Mesodermal cell (in vitro differentiated cells): ENCODE measurements at regions not wholly inside any gene's neighbourhood (a gene's known extent, or its start where the extent isn't known, plus 50 kb on each side); places are given as distances from the start of the nearest gene placed in this dataset.

Experiments used
- H3K27ac ChIP-seq: 2 replicates; pipeline ENCODE4 v1.7.0; 2013; ENCODE audit warnings: mild to moderate bottlenecking, low read depth, low read length, moderate library complexity; ENCODE audit not compliant: severe bottlenecking
- H3K36me3 ChIP-seq: 2 replicates; pipeline ENCODE4 v1.7.1; 2013; ENCODE audit warnings: mild to moderate bottlenecking, low read length, moderate library complexity; ENCODE audit not compliant: control insufficient read depth, insufficient read depth
- H3K4me1 ChIP-seq: one replicate; pipeline ENCODE4 v1.7.1; 2013; ENCODE audit warnings: mild to moderate bottlenecking, low read length; ENCODE audit not compliant: insufficient read depth, control insufficient read depth, poor library complexity, severe bottlenecking
- H3K4me3 ChIP-seq: 2 replicates; pipeline ENCODE4 v1.7.0; 2013; ENCODE audit warnings: low read length, control low read depth, mild to moderate bottlenecking; ENCODE audit not compliant: insufficient read depth, poor library complexity, severe bottlenecking; ENCODE audit errors: extremely low read depth
- H3K9me3 ChIP-seq: 2 replicates; pipeline ENCODE4 v1.7.1; 2013; ENCODE audit warnings: mild to moderate bottlenecking, low read length, moderate library complexity; ENCODE audit not compliant: control insufficient read depth
- WGBS, 2 experiments: methylation state at CpG; one replicate each; pipeline ENCODE4 v1.1.5; 2013; ENCODE audit warnings: missing lambda C conversion rate in 2 of 2; ENCODE audit not compliant: insufficient coverage in 2 of 2; 5-methylcytosine and 5-hydroxymethylcytosine counted together

- no peaks in the 10 kb centered on the region for H3K36me3 ChIP-seq
- 18 to 45% methylated on average over 15 to 30 of the region's 69 CpGs for WGBS, 2 experiments
- peak overlapping the region; percentile 5 for H3K27ac ChIP-seq
- H3K9me3 ChIP-seq: no peaks in the 10 kb centered on the region
- peak overlapping the region; percentile 43 for H3K4me3 ChIP-seq
- peaks cover 2% of the 10 kb centered on the region for H3K4me1 ChIP-seq
These were observed 303.5 kb upstream of the HSFY2 start for GRCh38 chrY:19076846-19077697.

GRCh38 chrY:19075471-19076253 lies 302.1 kb upstream of the HSFY2 start:
- H3K27ac ChIP-seq: peak overlapping the region; percentile 77
- peaks cover 2% of the 10 kb centered on the region for H3K4me1 ChIP-seq
- H3K9me3 ChIP-seq: no peaks in the 10 kb centered on the region
- peak overlapping the region; percentile 43 for H3K4me3 ChIP-seq
- no peaks in the 10 kb centered on the region for H3K36me3 ChIP-seq
- WGBS, 2 experiments: 17% methylated on average over 2 of the region's 28 CpGs; no CpG with 5 or more reads in 1 of the 2 experiments

- Histone ChIP-seq H3K4me3 (no peak overlapping the region), H3K27ac (no peak overlapping the region), H3K4me1 (no peaks in the 10 kb centered on the region), H3K9me3 (no peaks in the 10 kb centered on the region), H3K36me3 (no peaks in the 10 kb centered on the region)
These were observed 293.9 kb upstream of the HSFY2 start for GRCh38 chrY:19067435-19067834.

- Histone ChIP-seq H3K4me3 (no peak overlapping the region), H3K9me3 (no peaks in the 10 kb centered on the region), H3K27ac (no peak overlapping the region), H3K36me3 (no peaks in the 10 kb centered on the region), H3K4me1 (no peaks in the 10 kb centered on the region)
- 100% methylated on average over 1 of the region's 9 CpGs for WGBS, 2 experiments
These were observed 293.1 kb upstream of the HSFY2 start for GRCh38 chrY:19066447-19067190.

- H3K36me3 ChIP-seq: no peaks in the 10 kb centered on the region
- H3K27ac ChIP-seq: no peak overlapping the region
- no peaks in the 10 kb centered on the region for H3K4me1 ChIP-seq
- 90 to 100% methylated on average over 2 of the region's 5 CpGs for WGBS, 2 experiments
- H3K9me3 ChIP-seq: no peaks in the 10 kb centered on the region
- no peak overlapping the region for H3K4me3 ChIP-seq
These were observed 291.6 kb upstream of the HSFY2 start for GRCh38 chrY:19065119-19065518.

GRCh38 chrY:19059733-19060132 lies 286.2 kb upstream of the HSFY2 start:
- 100% methylated on average over 2 of the region's 3 CpGs; no CpG with 5 or more reads in 1 of the 2 experiments for WGBS, 2 experiments
- Histone ChIP-seq H3K9me3 (no peaks in the 10 kb centered on the region), H3K27ac (no peak overlapping the region), H3K4me3 (no peak overlapping the region), H3K36me3 (no peaks in the 10 kb centered on the region), H3K4me1 (no peaks in the 10 kb centered on the region)

- Histone ChIP-seq H3K4me1 (no peaks in the 10 kb centered on the region), H3K36me3 (no peaks in the 10 kb centered on the region), H3K9me3 (no peaks in the 10 kb centered on the region), H3K27ac (no peak overlapping the region), H3K4me3 (no peak overlapping the region)
- WGBS, 2 experiments: 80 to 100% methylated on average over 1 of the region's 4 CpGs
These were observed 285.4 kb upstream of the HSFY2 start for GRCh38 chrY:19058831-19059370.

- Histone ChIP-seq H3K36me3 (no peaks in the 10 kb centered on the region), H3K9me3 (no peaks in the 10 kb centered on the region), H3K4me1 (no peaks in the 10 kb centered on the region), H3K27ac (no peak overlapping the region), H3K4me3 (no peak overlapping the region)
- WGBS, 2 experiments: no CpG with 5 or more reads among the region's 1 CpG
These were observed 282.6 kb upstream of the HSFY2 start for GRCh38 chrY:19056138-19056469.

GRCh38 chrY:19055232-19056137 lies 281.9 kb upstream of the HSFY2 start:
- Histone ChIP-seq H3K36me3 (no peaks in the 10 kb centered on the region), H3K4me3 (no peak overlapping the region), H3K9me3 (no peaks in the 10 kb centered on the region), H3K27ac (no peak overlapping the region), H3K4me1 (no peaks in the 10 kb centered on the region)
- WGBS, 2 experiments: 88% methylated on average over 3 of the region's 5 CpGs; no CpG with 5 or more reads in 1 of the 2 experiments

GRCh38 chrY:19053806-19054205 lies 280.3 kb upstream of the HSFY2 start:
- WGBS, 2 experiments: 80 to 100% methylated on average over 1 to 3 of the region's 5 CpGs
- H3K36me3 ChIP-seq: no peaks in the 10 kb centered on the region
- H3K27ac ChIP-seq: no peak overlapping the region
- no peak overlapping the region for H3K4me3 ChIP-seq
- no peaks in the 10 kb centered on the region for H3K4me1 ChIP-seq
- H3K9me3 ChIP-seq: no peaks in the 10 kb centered on the region
